Stimulated activated CD4-positive, alpha-beta T cell treated with anti-CD3 and anti-CD28 coated beads, TNF-alpha, amount 100 ng/mL, for 1 hour (primary cell): ENCODE measurements at regions not wholly inside any gene's neighbourhood (a gene's known extent, or its start where the extent isn't known, plus 50 kb on each side); places are given as distances from the start of the nearest gene placed in this dataset.
"Not testable (repeated sequence)": the region's sequence is repeated elsewhere in the genome, so short reads cannot be mapped to it uniquely, and the experiment has no call there.

Source experiments
- DNase-seq, 3 donors: peaks; one replicate each; pipeline ENCODE4 v3.0.0-alpha.2; 2020; ENCODE audit warnings: low read depth in 3 of 3, low spot score in 1 of 3

DNA sequence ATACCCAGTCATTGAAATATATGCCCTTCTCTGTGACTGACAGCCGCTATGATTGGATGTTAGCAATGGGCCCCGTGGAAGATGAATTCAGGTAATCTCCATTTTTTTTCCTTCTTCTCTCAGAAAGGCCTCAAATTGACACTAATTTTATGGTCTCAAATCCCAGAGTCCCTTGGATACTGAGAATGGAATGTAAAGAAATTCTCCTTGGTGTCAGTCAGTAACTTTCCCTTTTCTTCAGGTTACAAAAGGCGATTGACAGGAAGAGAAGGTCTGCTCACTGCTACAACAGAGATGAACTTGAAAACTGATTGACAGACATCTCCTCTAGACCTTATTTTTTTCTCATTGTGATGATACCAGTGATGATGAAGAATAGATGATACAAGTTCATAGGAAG lies 748.3 kb downstream of the MAT2B start:
- no peak for DNase-seq

DNA sequence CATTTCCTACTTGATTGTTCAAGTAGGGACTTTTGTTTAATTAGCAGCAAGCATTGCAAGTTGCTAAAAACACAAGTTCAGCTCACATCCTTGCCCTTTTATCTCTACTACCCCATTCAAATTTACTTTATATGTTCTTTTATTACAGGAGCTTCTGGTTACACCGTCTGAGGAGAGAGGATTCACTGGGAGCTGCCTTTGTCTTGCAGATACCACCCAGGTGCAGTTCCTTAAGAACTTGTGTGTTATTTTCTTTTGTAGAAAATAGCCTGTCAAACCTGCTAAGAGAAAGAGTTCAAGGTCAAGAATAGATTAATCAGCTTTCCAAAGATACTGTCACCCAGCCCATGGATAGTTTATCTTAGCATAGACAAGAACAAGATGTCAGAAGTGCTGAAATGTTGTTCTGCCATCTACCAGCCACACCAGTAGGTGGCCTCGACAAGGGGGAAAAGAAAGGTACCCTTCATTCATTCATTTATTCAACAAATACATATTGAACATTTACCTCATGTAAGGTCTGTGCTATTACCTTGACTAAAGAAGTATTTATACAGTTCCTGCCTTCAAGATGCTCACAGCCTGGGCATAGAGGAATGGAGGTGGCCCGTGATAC lies 750.3 kb downstream of the MAT2B start:
- DNase-seq = no peak

DNA sequence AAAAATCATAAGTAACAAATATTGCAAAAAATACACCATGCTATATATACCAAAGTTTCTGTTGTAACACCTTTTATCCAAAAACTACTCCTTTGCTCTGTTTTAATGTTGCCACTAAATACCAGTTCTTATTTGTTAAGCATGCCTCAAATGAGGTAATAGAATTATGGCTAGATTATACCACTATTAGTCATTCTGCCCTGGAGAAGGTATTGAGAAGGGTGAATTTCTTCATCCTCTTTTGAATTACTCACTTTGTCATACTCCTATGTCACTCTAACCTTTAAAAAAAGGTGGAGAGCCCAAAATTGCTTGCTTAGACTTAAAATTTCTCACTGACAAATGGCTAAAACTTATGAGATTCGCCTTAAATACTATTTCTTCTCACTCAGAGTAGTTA lies 750.9 kb downstream of the MAT2B start:
- no peak for DNase-seq

DNA sequence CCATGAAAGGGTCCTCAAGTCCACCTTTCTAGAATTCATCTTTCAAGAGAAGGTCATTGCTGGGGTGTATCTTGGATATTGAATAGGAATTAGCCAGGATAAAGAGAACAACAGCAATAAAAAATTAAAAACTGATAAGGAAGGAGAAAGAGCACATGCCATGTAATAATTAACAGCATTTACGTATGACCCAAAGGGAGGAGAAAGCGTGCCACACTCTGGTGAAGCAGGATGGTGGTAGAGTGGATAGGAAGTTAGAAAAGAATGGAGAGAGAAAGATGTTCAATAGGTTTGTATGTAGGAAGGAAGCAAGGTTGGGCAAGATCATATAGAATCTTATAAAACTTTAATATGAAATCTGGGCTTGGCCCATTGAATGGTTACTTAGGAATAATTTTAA lies 751.5 kb downstream of the MAT2B start:
- DNase-seq = no peak

DNA sequence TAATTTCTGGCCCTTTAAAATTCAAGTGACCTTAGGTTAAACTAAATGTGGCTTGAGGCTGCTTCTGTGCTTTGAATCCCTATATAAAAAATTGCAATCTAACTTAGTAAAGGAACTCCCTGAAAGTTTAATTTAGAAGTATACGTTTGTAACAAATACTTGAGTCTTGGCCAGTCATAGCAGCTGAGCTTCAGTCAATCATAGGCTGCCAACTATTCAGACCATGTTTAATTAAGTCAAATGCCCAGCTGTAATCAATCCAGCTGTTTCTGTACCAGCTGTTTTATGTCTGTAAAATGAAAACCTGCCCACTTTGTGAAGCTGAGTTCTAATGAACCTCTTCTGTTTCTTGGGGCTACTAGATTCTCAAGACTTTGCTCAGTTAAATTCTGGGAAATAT lies 760.1 kb downstream of the MAT2B start:
- no peak for DNase-seq

DNA sequence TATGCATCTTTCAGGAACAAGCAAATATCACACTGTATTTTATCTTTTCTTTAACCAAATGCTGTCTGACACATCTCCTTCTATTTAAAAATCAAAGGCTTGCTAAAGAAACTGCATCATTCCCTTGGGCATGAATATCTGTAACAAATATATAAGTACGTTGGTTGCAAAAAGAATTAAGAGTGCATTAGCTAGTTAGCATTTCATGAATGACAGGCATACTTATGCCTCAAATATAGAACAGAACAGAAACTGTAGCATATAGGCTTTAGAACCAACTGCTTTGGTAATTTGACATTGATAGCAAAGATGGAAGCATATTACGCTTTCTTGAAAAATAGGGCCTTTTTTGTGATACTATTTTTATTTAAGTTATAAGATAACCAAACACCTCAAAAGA lies 761.2 kb downstream of the MAT2B start:
- no peak for DNase-seq

DNA sequence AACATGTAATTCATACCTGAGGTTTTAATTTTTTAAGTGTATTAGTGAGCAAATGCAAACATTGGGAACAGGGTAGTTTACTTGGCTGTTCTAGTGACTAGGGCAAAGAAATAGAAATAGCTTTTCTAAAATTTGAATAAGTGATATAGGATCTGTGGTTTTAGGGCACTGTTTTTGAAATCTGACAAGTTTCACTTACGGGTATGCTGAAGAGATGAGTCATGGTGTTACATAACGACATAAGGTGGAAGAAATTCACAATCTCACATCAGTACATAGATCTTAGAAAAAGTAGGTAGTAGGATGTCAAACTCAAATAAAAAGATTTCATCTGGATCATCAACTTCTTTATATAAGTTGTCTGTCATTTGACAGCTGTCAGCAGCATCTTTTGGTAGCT lies 772.3 kb downstream of the MAT2B start:
- DNase-seq = no peak

DNA sequence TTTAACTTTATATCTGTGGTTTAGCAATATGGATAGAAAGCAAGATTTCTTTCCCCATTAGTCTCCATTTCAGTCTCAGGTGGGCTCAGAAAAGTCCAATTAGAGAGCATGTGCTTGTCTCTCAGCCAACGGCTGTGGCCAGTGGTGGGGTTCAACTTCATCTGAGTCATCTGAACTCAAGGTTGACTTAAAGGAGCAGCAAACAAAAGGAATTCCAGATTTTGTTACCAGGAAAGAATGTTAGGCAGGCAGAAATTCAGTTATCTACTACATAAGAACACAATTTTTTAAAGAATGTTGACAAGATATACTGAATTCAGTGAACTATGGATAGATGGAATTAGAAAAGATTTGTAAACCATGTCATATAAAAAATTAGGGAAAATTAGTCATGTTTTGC lies 784.1 kb downstream of the MAT2B start:
- DNase-seq = no peak

DNA sequence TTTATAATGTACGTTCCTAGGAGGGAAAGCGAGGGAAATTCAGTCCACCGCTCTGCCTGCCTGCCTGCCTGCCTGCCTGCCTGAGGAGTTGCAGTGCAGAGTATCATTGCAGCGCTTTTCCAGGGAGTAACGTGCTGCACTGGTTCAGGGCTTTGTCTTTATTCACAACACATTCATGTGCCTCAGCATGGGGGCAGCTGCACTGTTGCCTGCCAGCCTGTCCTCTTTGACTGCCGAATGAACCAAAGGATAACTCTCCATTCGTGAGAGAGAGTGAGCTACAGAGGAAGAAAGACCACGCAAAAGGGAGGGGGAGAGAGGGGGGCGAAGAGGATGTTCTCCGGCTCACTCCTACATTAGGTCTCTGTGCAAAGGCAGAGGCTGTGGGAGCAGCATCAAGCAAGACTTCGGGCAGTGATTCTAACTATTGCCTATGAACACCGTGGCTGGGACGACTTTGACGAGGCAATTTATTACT lies 791.2 kb downstream of the MAT2B start:
- no peak for DNase-seq

DNA sequence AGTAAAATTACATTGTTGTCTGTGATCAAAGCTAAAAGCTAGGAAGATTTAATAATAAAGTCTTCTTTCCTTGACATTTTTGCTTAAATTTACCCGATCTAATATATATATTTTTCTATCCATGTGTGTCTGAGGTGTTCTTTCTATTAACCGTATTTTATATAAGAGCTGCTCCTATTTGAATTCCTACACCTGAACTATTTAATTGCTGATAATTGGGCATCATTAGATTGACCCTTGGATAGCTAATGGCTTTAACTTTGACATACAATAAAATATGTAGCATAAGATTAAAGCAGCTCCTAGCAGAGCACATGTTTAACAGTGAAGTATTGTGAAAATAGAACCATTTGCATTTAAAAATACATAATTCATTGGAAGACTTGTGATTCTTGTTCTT lies 792.7 kb downstream of the MAT2B start:
- no peak for DNase-seq

DNA sequence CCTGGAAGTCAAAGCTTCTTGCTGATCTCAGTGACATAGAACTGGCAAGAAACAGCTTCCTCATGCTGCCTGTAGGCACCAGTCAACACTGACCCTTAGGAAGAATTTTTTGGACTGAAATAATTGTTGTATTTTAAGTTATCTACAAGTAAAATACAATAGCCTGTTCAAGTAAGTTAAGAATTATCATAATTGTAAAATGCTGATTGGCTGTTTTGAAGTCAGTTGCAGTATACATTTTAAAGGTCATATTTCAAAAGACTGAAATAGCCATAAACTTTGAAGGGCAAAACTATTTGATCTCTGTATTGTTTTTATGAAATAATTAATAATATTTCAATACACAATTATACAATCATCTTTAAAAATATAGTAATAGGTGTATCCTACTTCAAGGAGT lies 794.9 kb downstream of the MAT2B start:
- DNase-seq = no peak

DNA sequence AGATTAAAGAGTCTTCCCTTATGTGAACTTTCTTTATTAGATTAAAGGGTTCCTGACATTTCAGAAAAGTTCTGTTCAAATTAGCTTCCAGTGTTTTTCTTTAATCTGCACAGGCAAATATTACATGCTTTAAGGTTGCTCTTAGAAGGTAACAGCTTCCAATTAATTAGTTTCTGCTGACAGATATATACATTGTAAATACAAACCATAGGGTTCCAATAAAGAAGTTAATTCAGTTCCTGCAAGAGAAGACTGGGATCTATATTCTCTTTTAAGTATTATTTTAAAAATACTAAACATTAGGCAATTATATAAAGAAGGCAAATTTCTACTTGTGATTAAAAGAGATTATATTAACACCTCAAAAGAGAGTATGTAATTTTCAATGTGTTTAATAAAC lies 795.7 kb downstream of the MAT2B start:
- DNase-seq = no peak

DNA sequence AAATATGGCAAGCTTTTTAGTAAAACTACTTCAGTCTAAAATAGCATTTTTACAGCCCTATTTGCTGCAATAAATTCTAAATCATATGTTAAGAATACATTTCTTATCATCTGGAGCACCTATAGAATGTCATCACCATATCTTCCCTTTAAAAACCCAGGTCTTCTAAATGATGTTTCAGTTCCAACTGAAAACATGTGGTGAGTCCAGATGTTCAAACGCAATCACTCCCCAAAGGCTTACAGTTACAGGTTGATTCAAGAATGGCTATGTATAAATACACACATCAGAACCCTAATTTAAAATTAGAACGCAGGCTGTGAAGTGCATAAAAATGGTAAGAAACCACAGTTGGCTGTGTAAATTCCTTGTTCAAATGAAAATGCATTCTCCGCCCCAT lies 796.3 kb downstream of the MAT2B start:
- no peak for DNase-seq

DNA sequence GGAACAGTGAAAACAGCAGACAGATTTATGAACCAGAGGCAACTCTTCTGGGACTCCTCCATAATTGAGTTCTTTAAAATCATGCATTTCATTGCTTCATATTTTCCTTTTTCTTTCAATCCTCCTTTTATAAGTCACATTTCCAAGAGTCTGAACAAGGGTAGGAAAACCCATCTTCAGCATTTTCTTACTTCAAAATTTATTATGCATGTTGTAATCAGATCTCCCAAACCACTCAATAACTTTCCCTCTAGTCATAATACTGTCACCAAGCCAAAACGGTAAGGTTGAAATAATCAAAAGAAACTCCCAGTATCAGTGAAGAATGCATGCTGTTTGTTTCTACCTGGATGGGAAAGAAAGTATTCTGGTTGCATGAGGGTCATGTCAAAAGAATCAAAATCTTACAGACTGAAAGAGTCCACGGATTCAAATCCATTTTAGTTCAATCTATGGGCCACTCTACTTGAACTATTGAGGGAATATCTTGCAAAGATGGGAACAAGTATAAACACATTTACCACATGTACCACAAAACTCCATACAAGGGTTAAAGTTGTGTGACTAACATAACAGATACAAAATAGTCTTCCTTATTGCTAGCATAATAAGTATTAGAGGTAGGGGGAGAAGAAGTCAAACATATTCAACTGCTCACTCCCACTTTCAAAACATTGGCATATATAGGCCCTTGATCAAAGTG lies 797.3 kb downstream of the MAT2B start:
- DNase-seq = no peak

DNA sequence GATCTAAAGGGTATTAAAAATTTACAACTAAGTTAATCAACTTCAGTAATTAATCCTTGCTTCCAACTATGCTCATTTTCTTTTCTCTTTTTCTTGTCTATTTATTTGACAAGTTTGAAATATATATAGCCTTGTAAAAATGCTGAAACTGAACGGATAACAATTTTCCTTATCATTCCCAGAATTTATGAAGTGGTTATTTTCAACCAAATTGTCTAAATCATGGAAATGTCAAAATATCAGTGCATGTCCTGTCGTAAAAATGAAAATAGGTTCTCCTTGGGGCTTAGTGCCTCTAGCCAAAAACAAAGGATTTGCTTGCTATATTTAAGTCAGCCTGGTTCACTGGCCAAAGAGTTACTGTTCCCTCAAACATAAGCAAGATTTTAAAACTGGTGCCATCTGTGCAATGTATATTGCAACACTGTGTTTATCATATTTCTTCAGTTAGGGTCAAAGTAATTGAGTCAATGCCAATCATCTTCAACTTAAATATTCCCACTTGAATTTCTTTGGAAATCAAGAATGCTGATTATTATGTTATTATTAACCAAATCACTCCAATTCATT lies 798.3 kb downstream of the MAT2B start:
- DNase-seq = no peak

DNA sequence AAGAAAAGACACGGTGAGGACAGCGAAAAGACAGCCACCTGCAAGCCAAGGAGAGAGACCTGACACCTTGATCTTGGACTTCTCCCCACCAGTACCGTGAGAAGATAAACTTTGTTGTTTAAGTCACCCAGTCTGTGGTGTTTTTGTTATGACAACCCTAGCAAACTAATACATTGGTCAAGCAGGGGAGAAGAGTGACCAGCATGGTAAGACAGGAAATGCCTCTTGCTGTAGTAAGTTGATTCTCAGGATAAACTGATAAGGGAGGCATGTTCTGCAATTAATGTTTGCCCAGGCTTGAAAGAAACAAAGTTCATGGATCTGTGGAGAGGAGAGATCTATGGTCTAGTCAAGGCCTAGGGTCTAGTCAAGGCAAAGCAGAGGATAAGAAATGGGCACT lies 801.2 kb downstream of the MAT2B start:
- no peak for DNase-seq

DNA sequence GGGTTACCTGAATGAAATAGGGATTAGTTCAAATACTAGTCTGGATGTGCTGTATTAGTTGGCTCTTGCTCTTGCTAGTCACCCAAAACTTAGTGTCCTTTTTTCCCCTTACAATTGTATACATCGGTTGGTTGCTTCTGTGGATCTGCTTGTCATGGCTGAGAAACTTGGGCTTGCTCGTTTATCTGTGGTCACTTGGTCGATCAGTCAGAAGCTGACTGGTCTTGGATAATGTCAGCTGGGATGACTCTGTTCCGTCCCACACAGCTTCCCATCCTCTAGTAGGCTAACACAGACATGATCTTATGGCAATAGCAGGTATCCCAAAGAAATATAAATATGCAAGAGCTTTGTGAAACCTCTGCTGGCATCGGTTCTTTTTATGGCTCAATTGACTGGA lies 807.4 kb downstream of the MAT2B start:
- DNase-seq = no peak

DNA sequence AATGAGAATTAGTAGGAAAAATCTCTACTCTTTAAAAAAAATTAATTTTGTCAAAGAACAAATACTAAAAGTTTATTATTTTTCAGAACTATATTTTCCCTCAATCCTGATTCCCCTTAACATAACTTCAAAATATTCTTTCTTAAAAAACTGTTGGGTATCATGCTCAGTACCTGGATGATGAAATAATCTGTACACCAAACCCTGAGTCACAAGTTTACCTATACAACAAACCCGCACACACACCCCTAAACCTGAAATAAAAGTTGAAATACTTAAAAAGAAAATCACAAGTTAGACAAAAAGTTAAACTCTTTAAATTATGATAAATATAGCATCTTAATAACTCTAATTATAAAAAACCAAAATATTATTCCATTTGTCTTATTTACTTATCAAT lies 812.3 kb downstream of the MAT2B start:
- no peak for DNase-seq

DNA sequence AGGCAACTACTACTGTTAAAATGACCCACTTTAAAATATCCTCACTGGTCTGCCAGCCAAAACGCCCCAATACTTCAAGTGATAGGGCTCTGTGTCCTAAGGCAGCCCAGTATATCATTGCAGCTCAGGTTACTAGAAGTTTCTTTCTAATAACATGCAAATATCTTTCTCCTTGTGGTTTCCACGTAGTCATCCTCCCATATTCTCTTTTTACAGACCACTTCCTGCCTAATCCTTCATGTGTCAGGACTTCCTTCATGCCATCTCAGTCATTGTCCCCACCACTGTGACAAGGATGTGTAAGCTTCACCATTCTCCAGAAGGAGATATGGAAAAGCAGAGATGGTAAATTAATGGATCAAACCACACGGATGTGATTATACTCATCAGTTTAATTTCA lies 813.7 kb downstream of the MAT2B start:
- no peak for DNase-seq

DNA sequence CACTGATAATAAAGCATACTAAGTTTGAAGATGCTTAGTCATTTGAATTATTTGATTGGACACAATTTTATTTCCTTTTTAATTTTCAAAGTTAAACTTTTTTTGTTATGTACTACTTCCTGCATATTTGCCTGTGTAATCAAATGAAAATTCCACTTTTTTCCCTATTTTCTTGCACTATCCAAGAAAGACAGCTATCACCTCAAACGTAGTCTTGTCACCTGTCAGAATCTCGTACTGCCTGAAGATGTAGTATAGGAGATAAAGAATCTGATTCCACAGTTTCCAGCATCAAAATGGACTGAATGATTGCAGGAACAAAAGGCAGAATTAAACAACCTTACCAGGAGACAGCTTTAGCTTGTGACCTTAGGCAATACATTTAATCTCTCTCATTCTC lies 818.8 kb downstream of the MAT2B start:
- DNase-seq = no peak

DNA sequence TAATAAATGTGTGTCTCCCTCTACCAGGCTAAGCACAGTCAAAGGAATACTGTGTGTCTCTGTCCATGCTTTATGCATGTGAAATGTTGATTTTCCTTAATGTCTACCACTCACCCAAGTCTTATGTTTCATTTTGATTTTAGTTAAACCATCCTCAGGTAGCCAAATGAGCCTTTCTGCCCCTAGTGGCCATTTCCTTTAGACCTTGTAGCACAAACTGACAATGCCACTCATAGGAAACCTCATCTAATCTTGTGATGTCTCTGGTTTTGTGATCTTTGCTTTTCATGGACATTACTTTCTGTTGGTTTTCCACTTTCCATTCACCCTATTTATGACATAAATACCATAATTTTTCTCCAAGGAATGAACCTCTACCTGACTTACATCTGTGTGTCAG lies 820.8 kb downstream of the MAT2B start:
- DNase-seq = no peak

DNA sequence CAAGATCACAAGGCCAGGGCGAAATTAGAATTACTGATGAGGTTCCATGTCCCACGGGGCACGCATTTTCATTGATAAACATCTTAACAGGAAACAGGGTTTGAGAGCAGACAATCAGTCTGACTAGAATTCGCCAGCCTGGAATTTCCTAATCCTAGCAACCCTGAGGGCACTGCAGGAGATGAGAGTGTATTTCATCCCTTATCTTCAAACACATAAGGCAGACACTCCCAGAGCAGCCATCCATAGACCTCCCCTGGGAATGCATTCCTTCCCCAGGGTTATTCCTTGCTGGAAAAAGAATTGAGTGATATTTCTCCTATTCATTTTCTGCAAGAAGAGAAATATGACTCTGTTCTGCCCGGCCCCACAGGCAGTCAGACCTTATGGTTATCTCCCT lies 821.7 kb downstream of the MAT2B start:
- DNase-seq = not testable (repeated sequence)
